ENCODE measurements at regions not wholly inside any gene's neighbourhood (a gene's known extent, or its start where the extent isn't known, plus 50 kb on each side); places are given as distances from the start of the nearest gene placed in this dataset.

- TF ChIP-seq CTCF (conservative IDR thresholded peaks at IDR 0.05; ENCODE audit: low read depth, low read length) (no peak), EZH2phosphoT487 (IDR thresholded peaks at IDR 0.05; ENCODE audit: borderline replicate concordance, low read length) (no peak), EZH2 (IDR thresholded peaks at IDR 0.05; ENCODE audit: low read length, unreplicated experiment) (no peak)
Measured at GRCh38 chr3:117962750-117963149, 1071.9 kb downstream of the IGSF11 start.

Data from PC-3 (cell line).